B cell (primary cell): ENCODE measurements at regions not wholly inside any gene's neighbourhood (a gene's known extent, or its start where the extent isn't known, plus 50 kb on each side); places are given as distances from the start of the nearest gene placed in this dataset.

ENCODE experiments used
- ATAC-seq: fragments of 200-7000 bp; cut with Tn5 transposase; one replicate; pipeline ENCODE4 v1.10.0; 2021; ENCODE audit warnings: low read depth, mild to moderate bottlenecking, moderate number of reproducible peaks, moderate library complexity
- CTCF ChIA-PET: fragments of 350-600 bp; sonication (Branson Sonifier 250); formaldehyde crosslinking; loops from one replicate; lab custom pipeline; 2021; ENCODE audit warnings: antibody characterized with exemption, inconsistent platforms; lab: Charles Lee
- POLR2A ChIA-PET: fragments of 350-600 bp; sonication (Branson Sonifier 250); formaldehyde crosslinking; loops from one replicate; lab custom pipeline; 2021; ENCODE audit warnings: antibody characterized with exemption; lab: Charles Lee
- DNase-seq: peaks from one replicate; pipeline ENCODE4 v3.0.0; 2013
- H2AFZ ChIP-seq: 2 replicates; pipeline ENCODE4 v1.6.1; 2012; ENCODE audit warnings: mild to moderate bottlenecking, low read depth, low read length; ENCODE audit not compliant: insufficient read depth, poor library complexity, severe bottlenecking
- H3K27ac ChIP-seq, 2 donors: 1 replicate in 1 of 2; 2 replicates in 1 of 2; pipeline ENCODE4 v1.5.1; 2012 to 2013; ENCODE audit warnings: low read length in 2 of 2, mild to moderate bottlenecking in 2 of 2, moderate library complexity in 1 of 2
- H3K27me3 ChIP-seq, 4 experiments: fragments of 200-600 bp in 1 of 4; sonication (generic) in 1 of 4; replicated peaks in 1 of 4; 1 replicate in 2 of 4; 2 replicates in 2 of 4; pipeline versions ENCODE4 v1.6.1 to v1.7.0; 2013 to 2016; ENCODE audit warnings: low read length in 3 of 4, mild to moderate bottlenecking in 2 of 4, mixed read lengths in 1 of 4, moderate library complexity in 1 of 4; ENCODE audit not compliant: insufficient read depth in 4 of 4, control insufficient read depth in 3 of 4; ENCODE audit errors: control extremely low read depth in 1 of 4
- H3K36me3 ChIP-seq, 2 experiments: replicated peaks in 1 of 2; 1 replicate in 1 of 2; 2 replicates in 1 of 2; pipeline versions ENCODE4 v1.6.1 to v1.7.1; 2013; ENCODE audit warnings: low read length in 1 of 2; ENCODE audit not compliant: insufficient read depth in 2 of 2, control insufficient read depth in 1 of 2; ENCODE audit errors: control extremely low read depth in 1 of 2, extremely low read depth in 1 of 2
- H3K4me1 ChIP-seq, 2 donors: fragments of 200-600 bp in 1 of 2; sonication (generic) in 1 of 2; 1 replicate in 1 of 2; 2 replicates in 1 of 2; pipeline versions ENCODE4 v1.5.1 to v1.6.1; 2013 to 2017; ENCODE audit warnings: low read length in 2 of 2; ENCODE audit not compliant: control insufficient read depth in 2 of 2, insufficient read depth in 2 of 2
- H3K4me2 ChIP-seq: replicated peaks from 2 replicates; pipeline ENCODE3; 2012; ENCODE audit warnings: mild to moderate bottlenecking, low read depth, low read length; ENCODE audit not compliant: poor library complexity, severe bottlenecking
- H3K4me3 ChIP-seq, 5 experiments: fragments of 200-600 bp in 1 of 5; sonication (generic) in 1 of 5; 1 replicate in 3 of 5; 2 replicates in 2 of 5; pipeline versions ENCODE4 v1.5.1 to v1.7.0; 2011 to 2016; ENCODE audit warnings: low read length in 4 of 5, mild to moderate bottlenecking in 4 of 5, low read depth in 2 of 5, control low read depth in 1 of 5, moderate library complexity in 1 of 5; ENCODE audit not compliant: insufficient read depth in 1 of 5; ENCODE audit errors: control extremely low read depth in 1 of 5, extremely low read depth in 1 of 5
- H3K79me2 ChIP-seq: fragments of 200-600 bp; sonication (generic); one replicate; pipeline ENCODE4 v1.6.0; 2016; ENCODE audit warnings: low read length; ENCODE audit not compliant: control insufficient read depth, insufficient read depth
- H3K9ac ChIP-seq: fragments of 200-600 bp; sonication (generic); 2 replicates; pipeline ENCODE4 v1.6.1; 2017; ENCODE audit warnings: mild to moderate bottlenecking, low read length, moderate library complexity
- H3K9me3 ChIP-seq, 3 donors: one replicate each; pipeline versions ENCODE4 v1.6.1 to v1.7.1; 2013; ENCODE audit warnings: low read length in 2 of 3; ENCODE audit not compliant: control insufficient read depth in 2 of 3, insufficient read depth in 1 of 3; ENCODE audit errors: control extremely low read depth in 1 of 3
- H4K20me1 ChIP-seq: 2 replicates; pipeline ENCODE4 v1.6.0; 2012; ENCODE audit warnings: mild to moderate bottlenecking, low read length; ENCODE audit not compliant: insufficient read depth, control insufficient read depth, poor library complexity, severe bottlenecking
- H3K27ac Mint-ChIP-seq: one replicate; pipeline ENCODE4 v1.8.0; 2021; ENCODE audit warnings: mixed read lengths
- H3K27me3 Mint-ChIP-seq: one replicate; pipeline ENCODE4 v1.8.0; 2021; ENCODE audit warnings: mixed read lengths
- H3K4me1 Mint-ChIP-seq: one replicate; pipeline ENCODE4 v1.8.0; 2021; ENCODE audit warnings: mixed read lengths
- H3K4me3 Mint-ChIP-seq: one replicate; pipeline ENCODE4 v1.8.0; 2021; ENCODE audit warnings: mixed read lengths
- H3K9me3 Mint-ChIP-seq: one replicate; pipeline ENCODE4 v1.8.0; 2022; ENCODE audit warnings: mixed read lengths; ENCODE audit not compliant: insufficient read depth
- CTCF ChIP-seq: fragments of 200-600 bp; IDR thresholded peaks from one replicate; pipeline ENCODE4 v1.8.0; 2022; ENCODE audit warnings: antibody characterized with exemption, mild to moderate bottlenecking
- EZH2 ChIP-seq: IDR thresholded peaks from 2 replicates; pipeline ENCODE4 v1.6.1; 2012; ENCODE audit warnings: borderline replicate concordance, low read depth, mild to moderate bottlenecking, moderate library complexity, low read length; ENCODE audit not compliant: insufficient read depth, poor library complexity, severe bottlenecking
- WGBS: methylation state at CpG from one replicate; pipeline ENCODE4 v1.1.5; 2013; ENCODE audit warnings: missing lambda C conversion rate; ENCODE audit not compliant: insufficient coverage; 5-methylcytosine and 5-hydroxymethylcytosine counted together
- intact Hi-C: fragments of 100-400 bp; cut with micrococcal nuclease; formaldehyde crosslinking; loops from one replicate; pipeline ENCODE4 v1.10.0; 2022

GRCh38 chr20:60172346-60172984, 214.2 kb downstream of the CDH26 start:
- H3K9ac ChIP-seq: no peak overlapping the region
- H3K27me3 Mint-ChIP-seq: no peaks in the 10 kb centered on the region
- H3K9me3 ChIP-seq: peaks cover 0 to 5% (median 4%) of the 10 kb centered on the region in 3 donors
- intact Hi-C loops: no loop called here
- 89% methylated on average over 5 of the region's 8 CpGs for WGBS
- H2AFZ ChIP-seq: no peak overlapping the region
- no peak overlapping the region for H3K4me3 ChIP-seq
- H3K27ac ChIP-seq: no peak overlapping the region
- CTCF ChIA-PET: no interaction called here
- H4K20me1 ChIP-seq: no peaks in the 10 kb centered on the region
- H3K36me3 ChIP-seq: no peaks in the 10 kb centered on the region
- no peak overlapping the region for H3K4me2 ChIP-seq
- H3K79me2 ChIP-seq: no peaks in the 10 kb centered on the region
- no peak for DNase-seq
- no peak overlapping the region for H3K27ac Mint-ChIP-seq
- no peaks in the 10 kb centered on the region for H3K4me1 Mint-ChIP-seq
- TF ChIP-seq EZH2 (no peak), CTCF (no peak)
- H3K4me3 Mint-ChIP-seq: no peak overlapping the region
- H3K4me1 ChIP-seq: no peaks in the 10 kb centered on the region
- H3K27me3 ChIP-seq: no peaks in the 10 kb centered on the region
- H3K9me3 Mint-ChIP-seq: no peaks in the 10 kb centered on the region
- POLR2A ChIA-PET: no interaction called here
- no peak for ATAC-seq

GRCh38 chr20:60177080-60177479, 218.9 kb downstream of the CDH26 start:
- no peak overlapping the region for H3K4me3 ChIP-seq
- H3K9ac ChIP-seq: no peak overlapping the region

More at GRCh38 chr20:60177080-60177479, 218.9 kb downstream of the CDH26 start:
- H3K4me2 ChIP-seq: no peak overlapping the region
- H3K4me1 Mint-ChIP-seq: no peaks in the 10 kb centered on the region
- peaks cover 0 to 10% (median 4%) of the 10 kb centered on the region in 3 donors for H3K9me3 ChIP-seq
- no peak overlapping the region for H3K4me3 Mint-ChIP-seq
- no peak for TF ChIP-seq EZH2
- TF ChIP-seq CTCF: no peak
- no peak overlapping the region for H3K27ac ChIP-seq
- WGBS: 60% methylated on average over 1 of the region's 5 CpGs
- no peaks in the 10 kb centered on the region for H3K4me1 ChIP-seq
- ChIA-PET POLR2A (no interaction called here), CTCF (no interaction called here)
- H3K27ac Mint-ChIP-seq: no peak overlapping the region
- no peaks in the 10 kb centered on the region for H3K27me3 Mint-ChIP-seq
- H3K79me2 ChIP-seq: no peaks in the 10 kb centered on the region
- intact Hi-C loops: no loop called here
- ATAC-seq: no peak
- no peaks in the 10 kb centered on the region for H3K36me3 ChIP-seq
- no peak overlapping the region for H2AFZ ChIP-seq
- H4K20me1 ChIP-seq: no peaks in the 10 kb centered on the region
- no peak for DNase-seq
- no peaks in the 10 kb centered on the region for H3K9me3 Mint-ChIP-seq
- no peaks in the 10 kb centered on the region for H3K27me3 ChIP-seq
